Effector CD8-positive, alpha-beta T cell (primary cell): ENCODE measurements at regions not wholly inside any gene's neighbourhood (a gene's known extent, or its start where the extent isn't known, plus 50 kb on each side); places are given as distances from the start of the nearest gene placed in this dataset.

Experiments
- DNase-seq: peaks from one replicate; lab custom pipeline; 2025; lab: John Stamatoyannopoulos, UW

GRCh38 chr22:49139492-49140151 is 688.1 kb downstream of the BRD1 start:
- DNase-seq: no peak

- no peak for DNase-seq
Measured at GRCh38 chr22:49138250-49138790, 689.4 kb downstream of the BRD1 start.

DNA sequence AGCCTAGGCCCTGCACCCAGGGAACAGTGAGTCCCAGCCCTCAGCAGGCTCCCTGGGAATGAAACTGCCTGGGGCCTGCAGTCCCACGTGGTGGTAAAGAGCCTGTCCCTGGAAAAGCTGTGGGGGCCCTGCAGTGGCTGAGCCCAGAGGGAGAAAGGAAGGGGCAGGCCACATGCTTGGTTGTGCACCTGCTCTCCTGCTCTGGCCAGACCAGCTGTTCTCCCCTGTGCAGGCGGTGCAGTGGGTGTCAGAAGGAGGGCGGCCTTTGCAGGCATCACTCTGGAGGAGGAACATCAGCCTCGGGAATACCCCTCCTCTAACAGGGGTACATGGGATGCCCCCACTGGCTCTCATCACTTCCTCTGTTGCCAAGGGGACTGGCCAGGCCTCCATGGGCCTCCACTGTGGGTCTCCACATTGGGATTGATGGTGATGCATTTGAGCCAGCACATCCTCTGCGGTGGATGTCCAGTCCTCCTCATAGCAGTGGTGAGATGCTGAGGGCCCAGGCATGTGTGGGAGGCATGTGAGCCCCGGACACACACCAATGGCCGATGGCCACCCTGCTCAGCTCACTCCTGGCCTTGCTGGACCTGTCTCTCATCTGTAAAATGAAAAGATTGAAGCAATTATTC is 690.4 kb downstream of the BRD1 start:
- no peak for DNase-seq

DNA sequence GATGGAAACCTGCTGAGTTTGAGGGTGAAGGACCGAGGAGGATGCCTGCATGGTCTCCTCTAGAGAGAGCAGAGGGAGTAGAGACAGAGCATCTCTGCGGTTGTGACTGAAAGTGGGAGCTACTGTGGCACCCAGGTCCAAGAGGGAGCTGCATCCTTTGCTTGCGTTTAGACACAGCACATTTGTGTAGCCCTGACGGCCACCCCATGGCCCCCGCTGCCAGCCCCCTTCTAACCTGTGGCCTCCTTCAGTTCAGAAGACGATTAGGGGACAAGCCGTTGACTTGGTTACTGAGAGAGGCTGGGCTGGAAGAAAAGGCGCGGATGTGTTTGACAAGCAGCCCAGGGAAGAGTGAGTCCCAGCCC is 690.9 kb downstream of the BRD1 start:
- DNase-seq: no peak

DNA sequence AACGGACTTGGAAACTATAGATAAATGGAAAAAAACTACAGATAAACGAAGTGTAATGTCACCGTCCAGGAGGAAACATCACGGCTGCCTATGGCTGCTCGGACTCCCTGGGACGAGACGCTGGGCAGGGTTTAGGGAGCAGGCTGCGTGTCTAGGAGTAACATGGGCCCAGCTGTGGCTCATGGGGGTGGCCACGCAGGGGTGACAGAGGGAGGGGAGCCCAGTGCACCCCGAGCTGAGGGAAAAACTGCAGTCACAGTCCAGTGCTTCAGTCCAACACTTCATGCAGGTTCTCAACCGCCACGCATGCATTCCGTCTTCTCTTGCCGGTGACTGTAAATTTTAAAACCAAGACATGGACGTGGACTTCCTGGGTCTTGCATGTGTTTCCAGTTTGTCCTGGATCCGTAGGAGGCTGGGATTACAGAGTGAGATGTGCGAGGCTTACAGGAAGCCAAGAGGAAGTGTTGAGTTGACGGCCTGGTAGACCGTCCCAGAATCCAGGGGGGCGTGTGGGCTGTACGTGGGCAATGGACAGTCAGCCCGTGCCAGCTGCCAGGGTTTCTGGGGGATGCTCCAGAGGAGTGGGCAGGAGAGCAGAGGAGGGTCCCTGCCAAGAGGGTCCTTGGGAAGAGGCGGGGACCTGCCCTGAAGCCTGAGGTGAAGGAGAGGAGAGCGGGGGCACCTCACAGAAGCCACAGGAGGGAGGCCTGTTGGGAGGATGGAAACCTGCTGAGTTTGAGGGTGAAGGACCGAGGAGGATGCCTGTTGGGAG is 691.4 kb downstream of the BRD1 start:
- DNase-seq: no peak

- DNase-seq: no peak
Measured at GRCh38 chr22:49134076-49134475, 693.6 kb downstream of the BRD1 start.

DNA sequence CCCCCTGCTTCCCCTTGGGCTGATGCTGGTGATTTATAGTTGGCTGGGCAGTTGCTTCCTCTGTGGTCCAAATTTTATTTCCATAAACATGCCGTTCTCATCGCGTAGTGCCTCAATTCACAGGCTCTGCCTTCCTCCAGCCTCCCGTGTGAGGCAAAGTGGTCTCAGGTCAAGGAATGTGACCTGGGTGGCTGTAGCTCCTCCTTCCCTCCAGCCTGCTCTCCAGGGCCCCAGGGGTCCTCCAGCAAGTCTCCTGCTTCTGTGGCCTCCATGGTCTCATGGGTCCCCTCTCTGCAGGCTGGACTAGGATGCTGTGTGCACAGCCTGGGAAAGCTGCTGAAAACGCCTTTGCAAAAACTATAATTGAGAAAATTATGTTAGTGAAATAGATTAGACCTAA is 694.1 kb downstream of the BRD1 start:
- DNase-seq: no peak

- DNase-seq: no peak
Measured at GRCh38 chr22:49132009-49132408, 695.7 kb downstream of the BRD1 start.

DNA sequence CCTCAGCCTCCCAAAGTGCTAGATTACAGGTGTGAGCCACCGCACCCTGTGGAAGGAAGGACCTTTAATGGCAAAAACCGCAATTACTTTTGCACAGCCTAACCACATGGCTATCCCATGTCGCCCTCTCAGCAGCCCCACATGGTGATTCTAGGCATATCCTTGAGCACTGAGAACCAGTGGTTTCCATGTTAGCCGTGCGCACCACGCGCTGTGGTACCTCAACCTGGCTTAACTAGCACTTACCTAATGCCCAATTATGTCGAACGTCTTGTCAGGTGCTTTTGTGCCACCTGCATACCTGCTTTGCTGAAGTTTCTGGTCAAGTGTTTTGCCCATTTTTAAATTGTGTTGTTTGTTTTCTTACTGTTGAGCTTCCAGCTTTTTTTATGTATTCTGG is 697.9 kb downstream of the BRD1 start:
- no peak for DNase-seq

GRCh38 chr22:49128874-49129273 is 698.8 kb downstream of the BRD1 start:
- no peak for DNase-seq

DNA sequence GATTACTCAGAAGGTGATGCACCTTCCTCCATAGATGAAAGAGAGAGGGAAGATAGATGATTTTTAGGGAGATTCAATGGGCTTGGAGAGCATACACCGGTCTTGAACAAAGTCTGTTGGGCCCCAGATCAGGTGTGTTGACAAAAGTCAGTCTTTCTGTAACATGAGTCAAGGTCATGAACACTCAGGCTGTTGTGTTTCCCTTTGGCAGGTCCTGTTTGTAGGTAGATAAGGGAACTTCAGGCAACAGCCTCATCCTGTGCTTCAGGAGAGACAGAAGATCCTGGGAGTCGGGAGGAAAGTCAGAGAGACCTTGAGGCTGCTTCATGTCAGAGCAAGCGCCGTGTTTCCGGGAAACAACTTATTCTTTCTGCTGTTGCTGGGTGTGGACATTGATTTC is 703.1 kb downstream of the BRD1 start:
- DNase-seq: no peak

DNA sequence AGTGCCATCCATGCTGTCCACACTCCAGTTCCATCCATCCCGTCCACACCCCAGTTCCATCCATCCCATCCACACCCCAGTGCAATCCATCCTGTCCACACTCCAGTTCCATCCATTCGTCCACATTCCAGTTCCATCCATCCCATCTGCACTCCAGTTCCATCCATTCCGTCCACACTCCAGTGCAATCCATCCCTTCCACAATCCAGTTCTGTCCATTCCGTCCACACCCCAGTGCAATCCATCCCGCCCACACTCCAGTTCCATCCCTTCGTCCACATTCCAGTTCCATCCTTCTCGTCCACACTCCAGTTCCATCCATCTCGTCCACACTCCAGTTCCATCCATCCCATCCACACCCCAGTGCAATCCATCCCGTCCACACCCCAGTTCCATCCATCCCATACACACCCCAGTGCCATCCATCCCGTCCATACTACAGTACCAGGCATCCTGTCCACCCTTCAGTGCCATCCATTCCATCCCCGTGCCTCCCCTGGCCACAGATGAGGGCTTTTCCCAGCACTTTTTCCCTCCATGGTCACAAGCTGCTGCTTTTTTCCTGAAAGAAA is 704.0 kb downstream of the BRD1 start:
- DNase-seq: no peak

DNA sequence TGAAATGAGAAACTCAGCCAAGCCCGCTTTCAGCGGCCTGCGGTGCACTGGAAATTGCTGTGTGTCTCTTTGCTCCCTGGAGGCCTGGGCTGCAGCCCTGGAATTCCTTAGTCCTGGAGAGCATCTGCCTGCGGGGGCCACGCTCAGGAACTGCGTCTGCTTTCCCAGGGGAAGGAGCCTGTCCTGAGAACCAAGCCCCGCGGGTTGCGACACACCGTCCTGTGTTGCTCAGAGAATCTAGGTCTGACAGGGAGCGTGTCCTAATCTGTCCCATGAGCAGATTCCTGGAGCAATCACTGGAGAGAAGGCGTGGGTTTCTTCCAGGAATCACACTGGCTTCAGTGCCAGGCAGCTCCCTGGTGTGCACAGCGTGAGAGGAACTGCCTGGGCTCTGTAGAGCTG is 708.1 kb downstream of the BRD1 start:
- DNase-seq: no peak

GRCh38 chr22:49118065-49118464 is 709.6 kb downstream of the BRD1 start:
- no peak for DNase-seq

DNA sequence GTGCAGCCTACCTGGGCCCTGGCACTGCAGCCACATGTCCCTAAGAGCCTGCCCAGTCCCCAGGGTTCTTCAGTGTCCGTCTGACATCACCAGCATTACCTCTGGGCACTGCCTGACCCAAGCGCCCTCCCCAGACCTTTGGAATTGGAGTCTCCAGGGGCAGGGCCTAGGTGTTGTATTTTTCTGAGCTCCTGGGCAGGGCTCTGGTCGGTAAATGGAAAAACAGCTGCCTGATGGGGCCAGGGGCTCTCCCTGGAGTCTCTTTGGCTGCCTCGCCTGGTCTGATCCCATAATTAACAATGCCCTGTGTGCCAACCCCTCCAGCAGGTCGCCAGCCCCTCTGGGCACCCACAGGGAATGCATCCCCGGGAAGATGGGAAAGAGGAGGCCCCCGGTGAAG is 710.2 kb downstream of the BRD1 start:
- DNase-seq: no peak

DNA sequence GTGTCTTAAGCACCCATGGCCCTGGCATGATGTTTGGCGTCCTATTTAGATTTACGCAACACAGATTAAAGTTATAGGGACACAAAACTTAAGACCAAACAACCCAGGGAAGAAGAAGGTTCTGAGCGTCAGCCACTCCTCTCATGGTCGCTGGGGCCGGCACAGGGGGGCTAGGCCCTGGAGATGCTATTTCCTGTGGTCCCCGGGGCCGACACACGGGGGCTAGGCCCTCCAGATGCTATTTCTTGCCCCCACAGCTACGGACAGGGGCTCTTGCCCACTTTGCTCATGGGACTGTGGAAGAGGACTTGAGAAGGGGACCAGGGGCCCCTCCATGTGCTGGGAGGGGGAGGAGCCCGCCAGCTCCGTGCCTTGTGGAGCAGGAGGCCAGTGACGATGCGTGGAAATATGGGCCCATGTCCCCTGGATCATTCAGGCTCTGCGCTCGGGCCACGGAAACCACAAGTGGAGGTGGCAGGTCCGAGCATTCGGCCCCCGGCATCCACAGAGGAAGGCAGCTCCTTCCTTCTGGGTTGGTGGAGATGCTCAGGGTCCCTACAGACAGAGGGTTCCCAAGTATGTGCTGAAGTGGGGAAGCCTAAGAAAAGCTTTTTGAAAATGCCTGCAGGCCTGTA is 711.1 kb downstream of the BRD1 start:
- DNase-seq: no peak

GRCh38 chr22:49116021-49116420 is 711.7 kb downstream of the BRD1 start:
- no peak for DNase-seq

- DNase-seq: no peak
Measured at GRCh38 chr22:49115197-49115596, 712.5 kb downstream of the BRD1 start.

DNA sequence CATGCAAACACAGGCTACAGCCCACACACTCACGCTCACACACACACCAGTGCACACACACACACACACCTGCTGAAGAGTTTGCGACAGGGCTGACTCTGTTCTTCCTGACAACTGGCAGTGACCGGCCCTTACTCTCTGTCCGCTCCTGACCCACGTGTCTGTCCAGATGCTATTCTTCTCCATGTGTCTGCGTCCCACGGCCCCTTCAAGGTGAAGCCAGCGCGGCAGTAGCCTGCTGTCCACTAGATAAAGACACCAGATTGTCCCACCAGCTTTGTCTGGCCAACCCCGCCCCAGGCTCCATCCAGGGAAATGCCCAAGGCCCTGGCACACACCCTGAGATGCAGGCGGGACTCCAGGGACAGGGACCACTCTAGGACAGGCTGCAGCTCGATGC is 713.9 kb downstream of the BRD1 start:
- no peak for DNase-seq

- no peak for DNase-seq
Measured at GRCh38 chr22:49112661-49113626, 714.7 kb downstream of the BRD1 start.

DNA sequence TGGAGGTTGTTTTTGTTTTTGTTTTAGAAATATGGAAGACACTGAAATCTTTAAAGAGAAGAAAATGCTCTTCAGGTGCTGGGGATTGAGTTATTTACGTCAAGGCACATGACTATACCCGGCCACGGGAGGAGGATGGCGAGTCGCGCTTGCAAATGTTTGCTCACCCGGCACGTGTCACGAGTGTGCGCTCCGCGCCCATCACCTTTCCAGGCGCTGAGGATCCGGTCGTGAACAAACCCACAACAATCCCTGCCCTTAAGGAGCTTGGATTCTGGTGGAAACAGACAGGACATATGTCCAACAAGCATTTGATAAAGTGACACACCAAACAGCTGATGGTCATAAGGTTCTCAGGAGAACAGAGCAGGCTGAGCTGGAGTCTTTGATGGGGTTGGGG is 715.5 kb downstream of the BRD1 start:
- no peak for DNase-seq
